H54 (cell line): ENCODE measurements at regions not wholly inside any gene's neighbourhood (a gene's known extent, or its start where the extent isn't known, plus 50 kb on each side); places are given as distances from the start of the nearest gene placed in this dataset.
"Not testable (repeated sequence)": the region's sequence is repeated elsewhere in the genome, so short reads cannot be mapped to it uniquely, and the experiment has no call there.

Experiments used
- DNase-seq: peaks from one replicate; pipeline ENCODE4 v3.0.0; 2011; ENCODE audit warnings: low spot score, mixed read lengths; ENCODE audit not compliant: insufficient read length
- FAIRE-seq: peaks from 3 replicates; lab custom pipeline; 2011; peaks lifted over from hg19 to GRCh38; lab: Jason Lieb, UNC
- POLR2A ChIP-seq: IDR thresholded peaks from 2 replicates; pipeline ENCODE4 v1.6.1; 2011; ENCODE audit warnings: low read depth, mild to moderate bottlenecking, low read length

- DNase-seq, result no peak
- peak; percentile 43 for FAIRE-seq
- TF ChIP-seq POLR2A, result no peak
Observed at GRCh38 chr2:144624451-144624850, 104.5 kb upstream of the ZEB2 start.

- FAIRE-seq, DNase-seq: not testable (repeated sequence)
Observed at GRCh38 chr2:144622373-144622772, 102.5 kb upstream of the ZEB2 start.

GRCh38 chr2:144621266-144621665 lies 101.3 kb upstream of the ZEB2 start:
- FAIRE-seq, result no peak
- no peak for TF ChIP-seq POLR2A
- no peak for DNase-seq

GRCh38 chr2:144619760-144620159 lies 99.8 kb upstream of the ZEB2 start:
- DNase-seq, result no peak
- no peak for TF ChIP-seq POLR2A
- no peak for FAIRE-seq

GRCh38 chr2:144617171-144617570 lies 97.3 kb upstream of the ZEB2 start:
- FAIRE-seq, DNase-seq: not testable (repeated sequence)

GRCh38 chr2:144615866-144616565 lies 96.1 kb upstream of the ZEB2 start:
- no peak for DNase-seq
- TF ChIP-seq POLR2A, result no peak
- peak; percentile 41 for FAIRE-seq

- DNase-seq, result no peak
- no peak for TF ChIP-seq POLR2A
Observed at GRCh38 chr2:144607891-144608521, 88.1 kb upstream of the ZEB2 start.

GRCh38 chr2:144607099-144607498 lies 87.2 kb upstream of the ZEB2 start:
- FAIRE-seq, result no peak
- no peak for TF ChIP-seq POLR2A
- no peak for DNase-seq

More at GRCh38 chr2:144607891-144608521, 88.1 kb upstream of the ZEB2 start:
- no peak for FAIRE-seq

GRCh38 chr2:144606466-144607095 lies 86.7 kb upstream of the ZEB2 start:
- FAIRE-seq, result no peak
- TF ChIP-seq POLR2A, result no peak
- DNase-seq, result no peak

- no peak for TF ChIP-seq POLR2A
- DNase-seq (no peak), FAIRE-seq (no peak)
Observed at GRCh38 chr2:144605231-144605840, 85.4 kb upstream of the ZEB2 start.

- FAIRE-seq, result no peak
- TF ChIP-seq POLR2A, result no peak
- no peak for DNase-seq
Observed at GRCh38 chr2:144603334-144603733, 83.4 kb upstream of the ZEB2 start.

- FAIRE-seq (no peak), DNase-seq (no peak)
- no peak for TF ChIP-seq POLR2A
Observed at GRCh38 chr2:144598906-144599305, 79.0 kb upstream of the ZEB2 start.

GRCh38 chr2:144597894-144598593 lies 78.1 kb upstream of the ZEB2 start:
- no peak for DNase-seq
- no peak for FAIRE-seq
- TF ChIP-seq POLR2A, result no peak

- no peak for FAIRE-seq
- DNase-seq, result no peak
- TF ChIP-seq POLR2A, result no peak
Observed at GRCh38 chr2:144597388-144597787, 77.5 kb upstream of the ZEB2 start.
